ENCODE measurements at regions not wholly inside any gene's neighbourhood (a gene's known extent, or its start where the extent isn't known, plus 50 kb on each side); places are given as distances from the start of the nearest gene placed in this dataset.

DNA sequence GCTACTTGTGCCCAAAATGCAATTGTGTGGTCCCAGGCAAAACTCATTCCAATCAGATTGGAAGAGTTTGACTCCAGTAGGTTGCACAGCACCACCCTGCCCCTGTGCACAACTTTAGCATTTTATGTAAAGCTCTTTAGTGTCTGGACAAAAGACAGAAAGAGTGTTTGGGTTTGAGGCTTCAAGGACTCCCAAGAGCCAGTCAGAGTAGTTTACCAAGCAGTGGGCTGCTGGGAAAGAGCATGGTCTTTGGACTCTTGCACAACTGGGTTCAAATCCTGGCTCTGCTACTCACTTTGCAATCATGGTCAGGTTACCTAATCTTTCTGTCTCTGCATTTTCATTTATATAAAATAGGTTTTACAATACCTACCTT lies 75.8 kb upstream of the UMPS start (continued):
- TF ChIP-seq, protein P1, sequence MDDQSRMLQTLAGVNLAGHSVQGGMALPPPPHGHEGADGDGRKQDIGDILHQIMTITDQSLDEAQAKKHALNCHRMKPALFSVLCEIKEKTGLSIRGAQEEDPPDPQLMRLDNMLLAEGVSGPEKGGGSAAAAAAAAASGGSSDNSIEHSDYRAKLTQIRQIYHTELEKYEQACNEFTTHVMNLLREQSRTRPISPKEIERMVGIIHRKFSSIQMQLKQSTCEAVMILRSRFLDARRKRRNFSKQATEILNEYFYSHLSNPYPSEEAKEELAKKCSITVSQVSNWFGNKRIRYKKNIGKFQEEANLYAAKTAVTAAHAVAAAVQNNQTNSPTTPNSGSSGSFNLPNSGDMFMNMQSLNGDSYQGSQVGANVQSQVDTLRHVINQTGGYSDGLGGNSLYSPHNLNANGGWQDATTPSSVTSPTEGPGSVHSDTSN (CRISPR knock-in tag; IDR thresholded peaks at IDR 0.05; ENCODE audit: borderline replicate concordance), result no peak
- TF ChIP-seq, protein P2, sequence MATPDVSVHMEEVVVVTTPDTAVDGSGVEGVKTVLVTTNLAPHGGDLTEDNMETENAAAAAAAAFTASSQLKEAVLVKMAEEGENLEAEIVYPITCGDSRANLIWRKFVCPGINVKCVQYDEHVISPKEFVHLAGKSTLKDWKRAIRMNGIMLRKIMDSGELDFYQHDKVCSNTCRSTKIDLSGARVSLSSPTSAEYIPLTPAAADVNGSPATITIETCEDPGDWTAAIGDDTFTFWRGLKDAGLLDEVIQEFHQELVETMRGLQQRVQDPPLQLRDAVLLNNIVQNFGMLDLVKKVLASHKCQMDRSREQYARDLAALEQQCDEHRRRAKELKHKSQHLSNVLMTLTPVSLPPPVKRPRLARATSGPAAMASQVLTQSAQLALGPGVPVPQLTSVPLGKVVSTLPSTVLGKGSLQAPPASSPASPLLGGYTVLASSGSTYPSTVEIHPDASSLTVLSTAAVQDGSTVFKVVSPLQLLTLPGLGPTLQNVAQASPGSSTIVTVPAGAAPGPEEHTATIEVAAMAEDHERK (CRISPR knock-in tag; IDR thresholded peaks at IDR 0.05; ENCODE audit: low read depth), result no peak
- TF ChIP-seq EZH2 (conservative IDR thresholded peaks at IDR 0.05; ENCODE audit: low read depth, low read length), result no peak
- TF ChIP-seq ARHGAP35 (CRISPR knock-in tag; IDR thresholded peaks at IDR 0.05; ENCODE audit: borderline replicate concordance), result no peak
- TF ChIP-seq, protein P3, sequence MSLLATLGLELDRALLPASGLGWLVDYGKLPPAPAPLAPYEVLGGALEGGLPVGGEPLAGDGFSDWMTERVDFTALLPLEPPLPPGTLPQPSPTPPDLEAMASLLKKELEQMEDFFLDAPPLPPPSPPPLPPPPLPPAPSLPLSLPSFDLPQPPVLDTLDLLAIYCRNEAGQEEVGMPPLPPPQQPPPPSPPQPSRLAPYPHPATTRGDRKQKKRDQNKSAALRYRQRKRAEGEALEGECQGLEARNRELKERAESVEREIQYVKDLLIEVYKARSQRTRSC (CRISPR knock-in tag; IDR thresholded peaks at IDR 0.05; ENCODE audit: low read depth), result no peak
- TF ChIP-seq, protein P4, sequence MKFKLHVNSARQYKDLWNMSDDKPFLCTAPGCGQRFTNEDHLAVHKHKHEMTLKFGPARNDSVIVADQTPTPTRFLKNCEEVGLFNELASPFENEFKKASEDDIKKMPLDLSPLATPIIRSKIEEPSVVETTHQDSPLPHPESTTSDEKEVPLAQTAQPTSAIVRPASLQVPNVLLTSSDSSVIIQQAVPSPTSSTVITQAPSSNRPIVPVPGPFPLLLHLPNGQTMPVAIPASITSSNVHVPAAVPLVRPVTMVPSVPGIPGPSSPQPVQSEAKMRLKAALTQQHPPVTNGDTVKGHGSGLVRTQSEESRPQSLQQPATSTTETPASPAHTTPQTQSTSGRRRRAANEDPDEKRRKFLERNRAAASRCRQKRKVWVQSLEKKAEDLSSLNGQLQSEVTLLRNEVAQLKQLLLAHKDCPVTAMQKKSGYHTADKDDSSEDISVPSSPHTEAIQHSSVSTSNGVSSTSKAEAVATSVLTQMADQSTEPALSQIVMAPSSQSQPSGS (CRISPR knock-in tag; IDR thresholded peaks at IDR 0.05), result peak; percentile 75
- TF ChIP-seq, protein P5, sequence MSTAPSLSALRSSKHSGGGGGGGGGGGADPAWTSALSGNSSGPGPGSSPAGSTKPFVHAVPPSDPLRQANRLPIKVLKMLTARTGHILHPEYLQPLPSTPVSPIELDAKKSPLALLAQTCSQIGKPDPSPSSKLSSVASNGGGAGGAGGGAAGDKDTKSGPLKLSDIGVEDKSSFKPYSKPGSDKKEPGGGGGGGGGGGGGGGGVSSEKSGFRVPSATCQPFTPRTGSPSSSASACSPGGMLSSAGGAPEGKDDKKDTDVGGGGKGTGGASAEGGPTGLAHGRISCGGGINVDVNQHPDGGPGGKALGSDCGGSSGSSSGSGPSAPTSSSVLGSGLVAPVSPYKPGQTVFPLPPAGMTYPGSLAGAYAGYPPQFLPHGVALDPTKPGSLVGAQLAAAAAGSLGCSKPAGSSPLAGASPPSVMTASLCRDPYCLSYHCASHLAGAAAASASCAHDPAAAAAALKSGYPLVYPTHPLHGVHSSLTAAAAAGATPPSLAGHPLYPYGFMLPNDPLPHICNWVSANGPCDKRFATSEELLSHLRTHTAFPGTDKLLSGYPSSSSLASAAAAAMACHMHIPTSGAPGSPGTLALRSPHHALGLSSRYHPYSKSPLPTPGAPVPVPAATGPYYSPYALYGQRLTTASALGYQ (CRISPR knock-in tag; IDR thresholded peaks at IDR 0.05), result no peak
- peak; percentile 32; the same call in 1 of the 2 replicates for TF ChIP-seq ZNF205 (CRISPR knock-in tag; IDR thresholded peaks at IDR 0.05)
- peak; percentile 59; the same call in 1 of the 2 replicates for TF ChIP-seq GFI1 (CRISPR knock-in tag; IDR thresholded peaks at IDR 0.05; ENCODE audit: borderline replicate concordance)
- TF ChIP-seq, protein P6, sequence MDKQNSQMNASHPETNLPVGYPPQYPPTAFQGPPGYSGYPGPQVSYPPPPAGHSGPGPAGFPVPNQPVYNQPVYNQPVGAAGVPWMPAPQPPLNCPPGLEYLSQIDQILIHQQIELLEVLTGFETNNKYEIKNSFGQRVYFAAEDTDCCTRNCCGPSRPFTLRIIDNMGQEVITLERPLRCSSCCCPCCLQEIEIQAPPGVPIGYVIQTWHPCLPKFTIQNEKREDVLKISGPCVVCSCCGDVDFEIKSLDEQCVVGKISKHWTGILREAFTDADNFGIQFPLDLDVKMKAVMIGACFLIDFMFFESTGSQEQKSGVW (CRISPR knock-in tag; IDR thresholded peaks at IDR 0.05; ENCODE audit: borderline replicate concordance), result no peak
- no peak for TF ChIP-seq ZFP36L2 (CRISPR knock-in tag; IDR thresholded peaks at IDR 0.05)
- TF ChIP-seq, protein P7, sequence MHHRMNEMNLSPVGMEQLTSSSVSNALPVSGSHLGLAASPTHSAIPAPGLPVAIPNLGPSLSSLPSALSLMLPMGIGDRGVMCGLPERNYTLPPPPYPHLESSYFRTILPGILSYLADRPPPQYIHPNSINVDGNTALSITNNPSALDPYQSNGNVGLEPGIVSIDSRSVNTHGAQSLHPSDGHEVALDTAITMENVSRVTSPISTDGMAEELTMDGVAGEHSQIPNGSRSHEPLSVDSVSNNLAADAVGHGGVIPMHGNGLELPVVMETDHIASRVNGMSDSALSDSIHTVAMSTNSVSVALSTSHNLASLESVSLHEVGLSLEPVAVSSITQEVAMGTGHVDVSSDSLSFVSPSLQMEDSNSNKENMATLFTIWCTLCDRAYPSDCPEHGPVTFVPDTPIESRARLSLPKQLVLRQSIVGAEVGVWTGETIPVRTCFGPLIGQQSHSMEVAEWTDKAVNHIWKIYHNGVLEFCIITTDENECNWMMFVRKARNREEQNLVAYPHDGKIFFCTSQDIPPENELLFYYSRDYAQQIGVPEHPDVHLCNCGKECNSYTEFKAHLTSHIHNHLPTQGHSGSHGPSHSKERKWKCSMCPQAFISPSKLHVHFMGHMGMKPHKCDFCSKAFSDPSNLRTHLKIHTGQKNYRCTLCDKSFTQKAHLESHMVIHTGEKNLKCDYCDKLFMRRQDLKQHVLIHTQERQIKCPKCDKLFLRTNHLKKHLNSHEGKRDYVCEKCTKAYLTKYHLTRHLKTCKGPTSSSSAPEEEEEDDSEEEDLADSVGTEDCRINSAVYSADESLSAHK (CRISPR knock-in tag; IDR thresholded peaks at IDR 0.05; ENCODE audit: borderline replicate concordance), result no peak
- peak; percentile 85 for TF ChIP-seq ZNF143 (CRISPR knock-in tag; IDR thresholded peaks at IDR 0.05)
- peak; percentile 69 for TF ChIP-seq THAP11 (CRISPR knock-in tag; IDR thresholded peaks at IDR 0.05)
- no peak for TF ChIP-seq ZNF496 (CRISPR knock-in tag; IDR thresholded peaks at IDR 0.05; ENCODE audit: insufficient replicate concordance)
- TF ChIP-seq MIER3 (CRISPR knock-in tag; IDR thresholded peaks at IDR 0.05; ENCODE audit: borderline replicate concordance), result peak; percentile 59; the same call in 1 of the 2 replicates
- no peak for TF ChIP-seq HCFC1 (IDR thresholded peaks at IDR 0.05; ENCODE audit: low read depth, low read length)
- TF ChIP-seq FOXJ3 (CRISPR knock-in tag; IDR thresholded peaks at IDR 0.05; ENCODE audit: borderline replicate concordance), result peak; percentile 77; the same call in 1 of the 2 replicates
- no peak for TF ChIP-seq ZNF720 (CRISPR knock-in tag; IDR thresholded peaks at IDR 0.05)
- no peak for TF ChIP-seq SOX6 (IDR thresholded peaks at IDR 0.05)
- TF ChIP-seq SOX6 (CRISPR knock-in tag; IDR thresholded peaks at IDR 0.05), result peak; percentile 85

Measured in HepG2 (cell line).